MCF 10A (cell line): ENCODE measurements at regions not wholly inside any gene's neighbourhood (a gene's known extent, or its start where the extent isn't known, plus 50 kb on each side); places are given as distances from the start of the nearest gene placed in this dataset.

Source experiments
- BruUV-seq: library from RNA; stranded (reverse); fragments of 400-500 nt; replicated peaks from 2 replicates; lab custom pipeline; 2021; lab: Mats Ljungman, UMichigan
- CTCF ChIA-PET: fragments of 300-600 bp; sonication (Branson Sonifier 250); formaldehyde crosslinking; extraction: SDS; loops from one replicate; lab custom pipeline; 2021; ENCODE audit warnings: antibody characterized with exemption, inconsistent platforms; lab: Yijun Ruan, JAX
- POLR2A ChIA-PET: fragments of 300-600, 350-650 bp; sonication (Branson Sonifier 250); formaldehyde crosslinking; extraction: SDS; loops from one replicate; lab custom pipeline; 2020; ENCODE audit warnings: antibody characterized with exemption, inconsistent platforms; lab: Yijun Ruan, JAX
- DNase-seq: peaks from one replicate; pipeline ENCODE4 v3.0.0-alpha.2; 2018; ENCODE audit not compliant: unreplicated experiment
- H3K27ac Mint-ChIP-seq: one replicate; pipeline ENCODE4 v1.8.0; 2022; ENCODE audit warnings: mild to moderate bottlenecking, low read depth, mixed read lengths; ENCODE audit not compliant: unreplicated experiment
- H3K27me3 Mint-ChIP-seq: one replicate; pipeline ENCODE4 v1.8.0; 2022; ENCODE audit warnings: mixed read lengths; ENCODE audit not compliant: insufficient read depth, unreplicated experiment
- H3K36me3 Mint-ChIP-seq: one replicate; pipeline ENCODE4 v1.8.0; 2022; ENCODE audit warnings: mild to moderate bottlenecking, moderate library complexity, mixed read lengths; ENCODE audit not compliant: insufficient read depth, unreplicated experiment
- H3K4me1 Mint-ChIP-seq: one replicate; pipeline ENCODE4 v1.8.0; 2022; ENCODE audit warnings: mixed read lengths; ENCODE audit not compliant: insufficient read depth, unreplicated experiment
- H3K4me3 Mint-ChIP-seq: one replicate; pipeline ENCODE4 v1.8.0; 2022; ENCODE audit warnings: mild to moderate bottlenecking, moderate library complexity, mixed read lengths; ENCODE audit not compliant: unreplicated experiment
- H3K9me3 Mint-ChIP-seq: one replicate; pipeline ENCODE4 v1.8.0; 2022; ENCODE audit warnings: mixed read lengths; ENCODE audit not compliant: unreplicated experiment
- CTCF ChIP-seq: fragments of 200-600 bp; IDR thresholded peaks from one replicate; pipeline ENCODE4 v1.8.0; 2022; ENCODE audit warnings: antibody characterized with exemption, mild to moderate bottlenecking; ENCODE audit not compliant: unreplicated experiment
- intact Hi-C: fragments of 100-400 bp; cut with micrococcal nuclease; formaldehyde crosslinking; loops from 2 replicates; pipeline ENCODE4 v1.14.1; 2022

- H3K4me1 Mint-ChIP-seq: no peaks in the 10 kb centered on the region
- H3K27me3 Mint-ChIP-seq: no peaks in the 10 kb centered on the region
- no peak overlapping the region for H3K27ac Mint-ChIP-seq
- no peak overlapping the region for H3K4me3 Mint-ChIP-seq
- BruUV-seq: no TSS peak
- H3K36me3 Mint-ChIP-seq: peaks cover 5% of the 10 kb centered on the region
- intact Hi-C loops: no loop called here
- DNase-seq: no peak
- H3K9me3 Mint-ChIP-seq: no peaks in the 10 kb centered on the region
- POLR2A ChIA-PET: no interaction called here
- TF ChIP-seq CTCF: no peak
- CTCF ChIA-PET: interaction anchor here (0.6 kb wide), 1 partner anchor 1166 kb away, joined by 4 read pairs; no protein-coding TSS in a partner anchor
Measured at GRCh38 chr4:57679969-57680368, 569.8 kb upstream of the IGFBP7 start.

GRCh38 chr4:57676394-57676793, 566.2 kb upstream of the IGFBP7 start:
- TF ChIP-seq CTCF: no peak
- DNase-seq: no peak
- Mint-ChIP-seq H3K9me3 (no peaks in the 10 kb centered on the region), H3K36me3 (no peaks in the 10 kb centered on the region), H3K27me3 (no peaks in the 10 kb centered on the region), H3K27ac (no peak overlapping the region), H3K4me3 (no peak overlapping the region), H3K4me1 (no peaks in the 10 kb centered on the region)
- BruUV-seq: no TSS peak
- CTCF ChIA-PET: no interaction called here
- POLR2A ChIA-PET: no interaction called here
- intact Hi-C loops: no loop called here

GRCh38 chr4:57672846-57673433, 562.8 kb upstream of the IGFBP7 start:
- BruUV-seq: no TSS peak
- H3K4me1 Mint-ChIP-seq: no peaks in the 10 kb centered on the region
- intact Hi-C loops: no loop called here
- no peak overlapping the region for H3K4me3 Mint-ChIP-seq
- DNase-seq: peak; percentile 0
- no peaks in the 10 kb centered on the region for H3K9me3 Mint-ChIP-seq
- POLR2A ChIA-PET: no interaction called here
- no peaks in the 10 kb centered on the region for H3K27me3 Mint-ChIP-seq
- H3K27ac Mint-ChIP-seq: no peak overlapping the region
- no peaks in the 10 kb centered on the region for H3K36me3 Mint-ChIP-seq
- TF ChIP-seq CTCF: no peak
- CTCF ChIA-PET: interaction anchor here (0.8 kb wide), 1 partner anchor 13 kb away, joined by 4 read pairs; no protein-coding TSS in a partner anchor

- Mint-ChIP-seq H3K27ac (no peak overlapping the region), H3K4me1 (no peaks in the 10 kb centered on the region), H3K4me3 (no peak overlapping the region), H3K36me3 (no peaks in the 10 kb centered on the region), H3K27me3 (no peaks in the 10 kb centered on the region), H3K9me3 (no peaks in the 10 kb centered on the region)
- ChIA-PET POLR2A (no interaction called here), CTCF (no interaction called here)
- intact Hi-C loops: no loop called here
- no peak for DNase-seq
- TF ChIP-seq CTCF: no peak
- no TSS peak for BruUV-seq
Measured at GRCh38 chr4:57668621-57669020, 558.4 kb upstream of the IGFBP7 start.
